ENCODE measurements at regions not wholly inside any gene's neighbourhood (a gene's known extent, or its start where the extent isn't known, plus 50 kb on each side); places are given as distances from the start of the nearest gene placed in this dataset.

GRCh38 chr7:130970696-130971095 is 236.7 kb upstream of the KLF14 start:
- TF ChIP-seq CTCF (IDR thresholded peaks at IDR 0.05) (no peak), POLR2A (IDR thresholded peaks at IDR 0.05) (no peak)

Measured in sigmoid colon (tissue), 3 donors.